ENCODE measurements at regions not wholly inside any gene's neighbourhood (a gene's known extent, or its start where the extent isn't known, plus 50 kb on each side); places are given as distances from the start of the nearest gene placed in this dataset.

DNA sequence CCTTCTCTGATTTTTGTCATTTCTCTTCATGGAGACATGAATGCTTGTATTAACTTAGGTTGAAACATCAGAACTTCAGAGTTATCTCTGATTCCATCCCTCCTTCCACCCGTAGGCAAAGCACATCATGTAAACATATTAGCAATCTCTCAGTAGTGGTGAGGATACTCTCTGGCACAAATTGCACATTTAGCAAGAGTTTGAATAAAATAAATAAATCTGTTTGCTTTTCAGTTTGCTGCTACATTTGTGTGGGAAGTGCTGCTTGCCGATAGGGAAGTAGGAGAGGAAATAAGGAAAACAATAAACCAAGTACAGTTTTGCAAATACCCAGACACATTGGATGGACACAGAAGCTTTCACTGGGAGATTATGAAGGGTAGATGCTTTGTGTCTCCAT is 359.0 kb downstream of the BCKDHB start:
- TF ChIP-seq, protein P1, sequence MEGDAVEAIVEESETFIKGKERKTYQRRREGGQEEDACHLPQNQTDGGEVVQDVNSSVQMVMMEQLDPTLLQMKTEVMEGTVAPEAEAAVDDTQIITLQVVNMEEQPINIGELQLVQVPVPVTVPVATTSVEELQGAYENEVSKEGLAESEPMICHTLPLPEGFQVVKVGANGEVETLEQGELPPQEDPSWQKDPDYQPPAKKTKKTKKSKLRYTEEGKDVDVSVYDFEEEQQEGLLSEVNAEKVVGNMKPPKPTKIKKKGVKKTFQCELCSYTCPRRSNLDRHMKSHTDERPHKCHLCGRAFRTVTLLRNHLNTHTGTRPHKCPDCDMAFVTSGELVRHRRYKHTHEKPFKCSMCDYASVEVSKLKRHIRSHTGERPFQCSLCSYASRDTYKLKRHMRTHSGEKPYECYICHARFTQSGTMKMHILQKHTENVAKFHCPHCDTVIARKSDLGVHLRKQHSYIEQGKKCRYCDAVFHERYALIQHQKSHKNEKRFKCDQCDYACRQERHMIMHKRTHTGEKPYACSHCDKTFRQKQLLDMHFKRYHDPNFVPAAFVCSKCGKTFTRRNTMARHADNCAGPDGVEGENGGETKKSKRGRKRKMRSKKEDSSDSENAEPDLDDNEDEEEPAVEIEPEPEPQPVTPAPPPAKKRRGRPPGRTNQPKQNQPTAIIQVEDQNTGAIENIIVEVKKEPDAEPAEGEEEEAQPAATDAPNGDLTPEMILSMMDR (IDR thresholded peaks at IDR 0.05; ENCODE audit: borderline replicate concordance, insufficient read depth, low read depth, low read length) = no peak
- H3K4me3 ChIP-seq (ENCODE audit: low read depth, low read length) = no peak overlapping the region

GRCh38 chr6:80464901-80465300 is 358.4 kb downstream of the BCKDHB start:
- no peak overlapping the region for H3K4me3 ChIP-seq (ENCODE audit: low read depth, low read length)
- TF ChIP-seq, protein P1 (IDR thresholded peaks at IDR 0.05; ENCODE audit: borderline replicate concordance, insufficient read depth, low read depth, low read length) = no peak

DNA sequence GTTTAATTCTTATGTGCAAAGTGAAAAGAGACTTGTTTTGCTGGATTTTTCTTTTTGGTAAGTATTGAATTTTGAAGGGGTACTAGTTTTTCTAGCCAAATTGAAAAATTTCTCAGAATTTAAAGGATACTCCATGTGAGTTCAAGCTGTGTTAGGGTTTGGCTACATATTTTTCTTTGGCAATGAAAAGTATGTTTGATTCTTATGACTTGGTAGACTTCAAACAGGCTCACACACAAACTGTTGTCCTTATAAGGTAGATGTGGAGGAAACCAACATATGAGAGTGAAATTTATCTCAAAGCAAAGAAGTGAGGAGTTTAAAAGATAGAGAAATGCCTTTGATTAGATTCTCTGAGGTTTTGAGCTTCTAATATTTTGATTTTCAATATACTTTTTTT is 356.7 kb downstream of the BCKDHB start:
- H3K4me3 ChIP-seq (ENCODE audit: low read depth, low read length) = no peak overlapping the region
- TF ChIP-seq, protein P1 (IDR thresholded peaks at IDR 0.05; ENCODE audit: borderline replicate concordance, insufficient read depth, low read depth, low read length) = no peak

DNA sequence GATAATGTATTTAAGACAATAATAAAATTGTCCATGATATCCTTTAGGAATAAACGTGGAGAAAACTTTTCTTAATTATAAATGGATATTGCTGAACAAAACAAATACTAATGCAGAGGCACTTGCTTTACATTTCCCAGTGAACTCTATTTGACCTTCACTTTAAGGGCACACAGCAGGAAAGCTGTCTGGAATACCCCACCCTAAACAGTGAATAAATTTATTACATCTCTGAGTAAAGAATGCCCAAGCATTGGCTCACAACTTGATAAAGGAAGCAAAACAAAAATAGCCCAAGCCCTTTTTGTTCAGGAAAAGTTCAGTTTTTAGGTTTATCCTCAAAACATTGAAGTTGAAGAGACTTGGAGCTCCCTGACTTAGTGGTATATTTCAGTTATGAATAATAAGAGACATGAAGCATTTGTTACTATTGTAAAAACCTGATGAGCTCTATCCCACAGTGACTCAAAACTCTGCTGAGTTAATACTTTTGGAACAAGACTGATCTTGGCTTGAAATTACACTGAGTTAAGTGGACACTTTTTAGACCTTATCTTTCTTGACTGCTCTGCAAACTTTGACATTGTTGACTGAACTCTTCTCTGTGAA is 353.9 kb downstream of the BCKDHB start:
- TF ChIP-seq, protein P1 (IDR thresholded peaks at IDR 0.05; ENCODE audit: borderline replicate concordance, insufficient read depth, low read depth, low read length) = no peak
- H3K4me3 ChIP-seq (ENCODE audit: low read depth, low read length) = no peak overlapping the region

- no peak overlapping the region for H3K4me3 ChIP-seq (ENCODE audit: low read depth, low read length)
- TF ChIP-seq, protein P1 (IDR thresholded peaks at IDR 0.05; ENCODE audit: borderline replicate concordance, insufficient read depth, low read depth, low read length) = no peak
Measured at GRCh38 chr6:80457439-80457933, 351.0 kb downstream of the BCKDHB start.

DNA sequence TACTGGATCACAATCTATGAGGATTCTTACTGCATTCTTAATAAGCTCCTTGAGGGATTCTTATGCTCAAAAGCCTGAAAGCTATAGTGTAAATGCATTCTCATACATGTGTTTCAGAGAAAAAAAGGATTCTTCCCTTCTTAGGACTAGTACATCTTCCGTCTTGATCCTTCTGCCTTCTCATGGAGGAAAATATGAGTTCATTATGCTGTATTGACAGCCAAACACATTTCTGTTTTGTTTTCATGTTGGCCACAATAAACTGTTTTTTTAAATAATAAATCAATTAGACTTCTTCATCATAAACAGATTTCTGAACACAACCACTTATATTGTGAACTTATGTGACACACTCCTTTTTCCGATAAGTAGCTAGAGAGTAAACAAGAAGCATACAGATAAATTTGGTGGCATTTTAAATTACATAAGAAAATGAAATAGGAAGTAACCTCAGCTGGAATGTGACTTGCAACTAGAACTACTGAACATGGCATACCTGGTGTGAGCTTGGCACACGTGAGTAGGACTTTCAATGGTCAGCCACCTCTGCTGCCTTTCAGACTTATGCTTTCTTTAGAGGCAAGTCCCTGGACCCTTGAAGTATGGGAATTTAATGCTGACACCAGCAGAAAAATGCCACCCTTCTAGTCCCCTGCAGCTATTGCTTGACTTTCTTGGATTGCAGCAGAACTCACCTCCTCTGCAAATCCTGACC is 350.4 kb downstream of the BCKDHB start:
- H3K4me3 ChIP-seq (ENCODE audit: low read depth, low read length) = no peak overlapping the region
- TF ChIP-seq, protein P1 (IDR thresholded peaks at IDR 0.05; ENCODE audit: borderline replicate concordance, insufficient read depth, low read depth, low read length) = no peak
